ENCODE measurements at regions not wholly inside any gene's neighbourhood (a gene's known extent, or its start where the extent isn't known, plus 50 kb on each side); places are given as distances from the start of the nearest gene placed in this dataset.

- TF ChIP-seq, protein P1, sequence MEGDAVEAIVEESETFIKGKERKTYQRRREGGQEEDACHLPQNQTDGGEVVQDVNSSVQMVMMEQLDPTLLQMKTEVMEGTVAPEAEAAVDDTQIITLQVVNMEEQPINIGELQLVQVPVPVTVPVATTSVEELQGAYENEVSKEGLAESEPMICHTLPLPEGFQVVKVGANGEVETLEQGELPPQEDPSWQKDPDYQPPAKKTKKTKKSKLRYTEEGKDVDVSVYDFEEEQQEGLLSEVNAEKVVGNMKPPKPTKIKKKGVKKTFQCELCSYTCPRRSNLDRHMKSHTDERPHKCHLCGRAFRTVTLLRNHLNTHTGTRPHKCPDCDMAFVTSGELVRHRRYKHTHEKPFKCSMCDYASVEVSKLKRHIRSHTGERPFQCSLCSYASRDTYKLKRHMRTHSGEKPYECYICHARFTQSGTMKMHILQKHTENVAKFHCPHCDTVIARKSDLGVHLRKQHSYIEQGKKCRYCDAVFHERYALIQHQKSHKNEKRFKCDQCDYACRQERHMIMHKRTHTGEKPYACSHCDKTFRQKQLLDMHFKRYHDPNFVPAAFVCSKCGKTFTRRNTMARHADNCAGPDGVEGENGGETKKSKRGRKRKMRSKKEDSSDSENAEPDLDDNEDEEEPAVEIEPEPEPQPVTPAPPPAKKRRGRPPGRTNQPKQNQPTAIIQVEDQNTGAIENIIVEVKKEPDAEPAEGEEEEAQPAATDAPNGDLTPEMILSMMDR (IDR thresholded peaks at IDR 0.05; ENCODE audit: insufficient read depth, low read depth, low read length, missing control alignments) = no peak
- peak; percentile 50 for DNase-seq (ENCODE audit: low read depth)
- H3K4me3 ChIP-seq (ENCODE audit: low read depth, low read length) = no peak overlapping the region
These were observed 671.1 kb downstream of the FAT4 start for GRCh38 chr4:125985856-125986255.

DNA sequence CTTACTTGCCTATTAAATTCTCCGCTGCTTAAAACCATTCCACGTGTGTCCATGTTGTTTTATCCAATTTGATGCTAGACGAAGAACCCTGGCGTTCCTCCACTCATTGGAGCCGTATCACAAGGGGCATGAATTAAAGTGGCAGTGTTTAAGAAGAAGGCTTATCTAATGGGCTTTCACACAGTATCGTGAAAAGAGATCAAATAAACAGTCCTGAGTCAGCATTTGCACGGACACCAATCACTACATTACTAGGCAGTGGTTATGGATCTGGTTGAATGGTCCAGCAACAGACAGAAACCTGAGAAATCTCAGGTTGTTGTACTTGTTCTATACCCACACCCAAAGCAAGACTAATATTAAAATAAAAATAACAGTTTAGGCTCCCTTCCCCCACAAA is 671.6 kb downstream of the FAT4 start:
- peak; percentile 10 for DNase-seq (ENCODE audit: low read depth)
- H3K4me3 ChIP-seq (ENCODE audit: low read depth, low read length) = no peak overlapping the region
- TF ChIP-seq, protein P1 (IDR thresholded peaks at IDR 0.05; ENCODE audit: insufficient read depth, low read depth, low read length, missing control alignments) = no peak

- no peak for DNase-seq (ENCODE audit: low read depth)
- TF ChIP-seq, protein P1 (IDR thresholded peaks at IDR 0.05; ENCODE audit: insufficient read depth, low read depth, low read length, missing control alignments) = no peak
- no peak overlapping the region for H3K4me3 ChIP-seq (ENCODE audit: low read depth, low read length)
These were observed 673.7 kb downstream of the FAT4 start for GRCh38 chr4:125988464-125988863.

GRCh38 chr4:125991398-125991797 is 676.6 kb downstream of the FAT4 start:
- TF ChIP-seq, protein P1 (IDR thresholded peaks at IDR 0.05; ENCODE audit: insufficient read depth, low read depth, low read length, missing control alignments) = no peak
- no peak overlapping the region for H3K4me3 ChIP-seq (ENCODE audit: low read depth, low read length)
- no peak for DNase-seq (ENCODE audit: low read depth)

DNA sequence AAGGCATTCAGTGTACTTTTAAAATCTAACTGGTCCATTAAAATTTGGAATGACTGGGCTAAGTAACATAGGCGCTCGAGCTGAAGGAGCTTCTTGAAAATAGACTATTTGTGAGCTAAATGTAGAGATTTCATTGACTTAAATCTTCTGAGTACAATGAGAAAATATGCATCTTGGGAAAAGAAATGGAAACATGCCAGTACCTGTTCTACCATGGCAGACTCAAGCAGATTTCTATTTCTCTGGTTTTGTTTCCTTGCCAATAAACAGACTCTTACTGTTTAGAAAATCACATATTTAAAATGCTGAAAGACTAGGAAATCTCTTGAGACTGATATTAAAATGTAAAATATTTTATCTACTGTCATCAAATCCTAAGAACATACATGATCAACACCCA is 678.1 kb downstream of the FAT4 start:
- DNase-seq (ENCODE audit: low read depth) = no peak
- TF ChIP-seq, protein P1 (IDR thresholded peaks at IDR 0.05; ENCODE audit: insufficient read depth, low read depth, low read length, missing control alignments) = no peak
- no peak overlapping the region for H3K4me3 ChIP-seq (ENCODE audit: low read depth, low read length)

DNA sequence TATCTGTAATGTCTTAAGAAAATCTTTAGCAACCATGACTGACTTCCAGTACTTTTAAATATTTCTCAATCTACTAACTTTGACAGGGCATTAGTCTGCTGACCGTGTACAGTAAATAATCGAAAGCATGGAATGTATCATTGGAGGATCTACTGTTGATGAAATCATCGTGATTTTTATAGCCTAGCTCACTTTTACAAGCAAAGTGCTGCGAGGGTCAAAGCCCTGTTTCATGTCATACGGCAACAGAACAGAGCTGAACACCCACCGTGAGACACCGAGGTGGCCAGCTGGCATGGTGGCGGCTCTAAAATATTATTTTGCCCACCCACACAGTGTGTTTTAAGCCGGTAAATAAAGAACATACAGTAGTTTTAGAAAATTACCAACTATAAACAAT is 679.3 kb downstream of the FAT4 start:
- TF ChIP-seq, protein P1 (IDR thresholded peaks at IDR 0.05; ENCODE audit: insufficient read depth, low read depth, low read length, missing control alignments) = no peak
- no peak overlapping the region for H3K4me3 ChIP-seq (ENCODE audit: low read depth, low read length)
- no peak for DNase-seq (ENCODE audit: low read depth)

GRCh38 chr4:125994430-125994829 is 679.7 kb downstream of the FAT4 start:
- TF ChIP-seq, protein P1 (IDR thresholded peaks at IDR 0.05; ENCODE audit: insufficient read depth, low read depth, low read length, missing control alignments) = no peak
- no peak for DNase-seq (ENCODE audit: low read depth)
- no peak overlapping the region for H3K4me3 ChIP-seq (ENCODE audit: low read depth, low read length)

All from GM12865 (cell line).